NT2/D1 (cell line): ENCODE measurements at regions not wholly inside any gene's neighbourhood (a gene's known extent, or its start where the extent isn't known, plus 50 kb on each side); places are given as distances from the start of the nearest gene placed in this dataset.

Experiments used
- DNase-seq: peaks from one replicate; pipeline ENCODE4 v3.0.0-alpha.2; 2011; ENCODE audit warnings: low read depth, low spot score
- H3K27me3 ChIP-seq: 2 replicates; pipeline ENCODE4 v1.6.0; 2011; ENCODE audit warnings: mild to moderate bottlenecking; ENCODE audit not compliant: insufficient read length, insufficient read depth
- H3K36me3 ChIP-seq: 2 replicates; pipeline ENCODE4 v1.6.1; 2011; ENCODE audit warnings: mild to moderate bottlenecking, low read length, mixed read lengths; ENCODE audit not compliant: insufficient read depth, insufficient read length
- H3K4me1 ChIP-seq: 2 replicates; pipeline ENCODE4 v1.5.1; 2011; ENCODE audit not compliant: insufficient read depth, insufficient read length
- H3K4me3 ChIP-seq: 2 replicates; pipeline ENCODE4 v1.5.1; 2011; ENCODE audit warnings: low read depth; ENCODE audit not compliant: insufficient read length
- H3K9ac ChIP-seq: 2 replicates; pipeline ENCODE4 v1.6.0; 2011; ENCODE audit warnings: low read depth; ENCODE audit not compliant: insufficient read length
- H3K9me3 ChIP-seq: 2 replicates; pipeline ENCODE4 v1.5.1; 2011; ENCODE audit warnings: mild to moderate bottlenecking, low read length; ENCODE audit not compliant: insufficient read depth
- SUZ12 ChIP-seq: IDR thresholded peaks from 2 replicates; pipeline ENCODE4 v1.6.1; 2011; ENCODE audit not compliant: insufficient read length, insufficient read depth; ENCODE audit errors: extremely low read depth
- YY1 ChIP-seq: IDR thresholded peaks from 2 replicates; pipeline ENCODE4 v1.6.1; 2011; ENCODE audit not compliant: insufficient read length, insufficient read depth
- ZNF274 ChIP-seq: IDR thresholded peaks from 2 replicates; pipeline ENCODE4 v1.6.1; 2011; ENCODE audit warnings: mild to moderate bottlenecking, low read depth, low read length

GRCh38 chr11:112828421-112828820 lies 132.8 kb upstream of the NCAM1 start:
- Histone ChIP-seq H3K36me3 (no peaks in the 10 kb centered on the region), H3K9ac (no peak overlapping the region), H3K4me1 (no peaks in the 10 kb centered on the region), H3K9me3 (peaks cover 10% of the 10 kb centered on the region; the same call in 1 of the 2 replicates), H3K4me3 (no peak overlapping the region), H3K27me3 (no peaks in the 10 kb centered on the region)
- DNase-seq, result no peak
- TF ChIP-seq SUZ12, result no peak
- TF ChIP-seq YY1, result no peak
- no peak for TF ChIP-seq ZNF274

- Histone ChIP-seq H3K36me3 (no peaks in the 10 kb centered on the region), H3K27me3 (no peaks in the 10 kb centered on the region), H3K9me3 (no peaks in the 10 kb centered on the region), H3K4me3 (no peak overlapping the region), H3K9ac (no peak overlapping the region), H3K4me1 (no peaks in the 10 kb centered on the region)
- no peak for DNase-seq
- TF ChIP-seq YY1 (no peak), ZNF274 (no peak), SUZ12 (no peak)
Observed at GRCh38 chr11:112829971-112830654, 131.1 kb upstream of the NCAM1 start.

DNA sequence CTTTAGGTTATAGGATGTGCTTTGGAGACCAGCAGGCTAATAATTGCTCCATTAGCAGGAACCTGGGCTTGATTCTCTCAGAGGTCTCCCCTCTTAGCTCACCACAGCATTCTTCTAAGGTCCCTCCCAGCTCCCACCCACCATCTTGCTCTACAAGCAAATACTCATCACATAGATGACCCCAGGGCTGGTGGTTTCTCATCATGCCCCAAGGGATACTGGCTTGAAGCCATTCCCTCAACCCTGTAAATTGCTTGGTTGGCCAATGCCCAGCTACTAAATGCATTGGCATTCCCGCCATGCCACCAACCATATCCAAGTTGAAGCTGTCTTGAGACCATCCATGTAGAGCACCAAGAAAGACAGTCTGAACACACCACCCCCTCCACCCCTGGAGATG lies 130.2 kb upstream of the NCAM1 start:
- Histone ChIP-seq H3K4me1 (no peaks in the 10 kb centered on the region), H3K27me3 (no peaks in the 10 kb centered on the region), H3K36me3 (no peaks in the 10 kb centered on the region)

GRCh38 chr11:112831969-112832766 lies 129.1 kb upstream of the NCAM1 start:
- Histone ChIP-seq H3K9me3 (no peaks in the 10 kb centered on the region), H3K36me3 (no peaks in the 10 kb centered on the region), H3K4me3 (no peak overlapping the region), H3K9ac (no peak overlapping the region), H3K27me3 (no peaks in the 10 kb centered on the region), H3K4me1 (no peaks in the 10 kb centered on the region)
- DNase-seq, result no peak
- TF ChIP-seq YY1 (no peak), SUZ12 (no peak), ZNF274 (no peak)

More for the DNA sequence above, 130.2 kb upstream of the NCAM1 start:
- DNase-seq, result no peak
- no peaks in the 10 kb centered on the region for H3K9me3 ChIP-seq
- no peak overlapping the region for H3K4me3 ChIP-seq
- H3K9ac ChIP-seq, result no peak overlapping the region
- no peak for TF ChIP-seq YY1
- TF ChIP-seq ZNF274, result no peak
- TF ChIP-seq SUZ12, result no peak

DNA sequence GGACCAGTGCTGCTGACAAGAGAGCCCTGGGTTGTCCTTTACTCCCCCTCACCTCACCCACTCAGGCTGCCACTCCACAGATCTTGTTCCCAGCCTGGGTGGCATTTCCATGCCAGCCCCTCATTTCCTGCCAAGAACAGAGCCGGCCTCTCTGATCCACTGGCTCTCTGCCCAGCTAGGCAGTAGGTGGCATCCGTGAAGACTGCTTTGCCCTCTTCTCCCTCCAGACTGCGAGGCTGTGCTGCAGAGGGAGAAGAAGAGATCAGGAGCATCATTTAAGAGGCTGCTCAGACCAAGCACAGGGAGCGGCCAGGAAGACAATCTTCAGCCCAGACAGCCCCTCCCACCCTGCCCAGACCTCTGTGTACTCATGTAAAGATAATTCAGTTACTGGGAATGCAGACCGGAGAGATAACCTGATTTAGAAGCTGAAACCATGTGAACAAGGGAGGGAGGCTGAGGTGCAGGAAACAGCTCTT lies 126.9 kb upstream of the NCAM1 start:
- H3K36me3 ChIP-seq, result no peaks in the 10 kb centered on the region
- no peaks in the 10 kb centered on the region for H3K9me3 ChIP-seq
- no peak for DNase-seq
- H3K4me1 ChIP-seq, result peaks cover 3% of the 10 kb centered on the region
- no peak overlapping the region for H3K9ac ChIP-seq
- TF ChIP-seq YY1 (no peak), SUZ12 (no peak), ZNF274 (no peak)
- no peak overlapping the region for H3K4me3 ChIP-seq
- H3K27me3 ChIP-seq, result no peaks in the 10 kb centered on the region

GRCh38 chr11:112835591-112836255 lies 125.5 kb upstream of the NCAM1 start:
- DNase-seq, result no peak
- Histone ChIP-seq H3K9me3 (no peaks in the 10 kb centered on the region), H3K9ac (no peak overlapping the region), H3K27me3 (no peaks in the 10 kb centered on the region), H3K4me1 (peaks cover 3% of the 10 kb centered on the region), H3K36me3 (no peaks in the 10 kb centered on the region), H3K4me3 (no peak overlapping the region)
- no peak for TF ChIP-seq YY1

GRCh38 chr11:112836256-112836602 lies 125.0 kb upstream of the NCAM1 start:
- Histone ChIP-seq H3K4me1 (peaks cover 3% of the 10 kb centered on the region), H3K4me3 (no peak overlapping the region), H3K9ac (no peak overlapping the region), H3K36me3 (no peaks in the 10 kb centered on the region), H3K9me3 (no peaks in the 10 kb centered on the region), H3K27me3 (no peaks in the 10 kb centered on the region)
- DNase-seq, result no peak
- no peak for TF ChIP-seq YY1
- no peak for TF ChIP-seq ZNF274
- no peak for TF ChIP-seq SUZ12
